ENCODE measurements at regions not wholly inside any gene's neighbourhood (a gene's known extent, or its start where the extent isn't known, plus 50 kb on each side); places are given as distances from the start of the nearest gene placed in this dataset.

GRCh38 chr21:19122356-19122755 lies 718.8 kb upstream of the TMPRSS15 start:
- TF ChIP-seq CTCF (IDR thresholded peaks at IDR 0.05; ENCODE audit: low read depth, low read length), result no peak
- no peak for TF ChIP-seq MYC (IDR thresholded peaks at IDR 0.05; ENCODE audit: low read depth, low read length)
- TF ChIP-seq, protein P1, sequence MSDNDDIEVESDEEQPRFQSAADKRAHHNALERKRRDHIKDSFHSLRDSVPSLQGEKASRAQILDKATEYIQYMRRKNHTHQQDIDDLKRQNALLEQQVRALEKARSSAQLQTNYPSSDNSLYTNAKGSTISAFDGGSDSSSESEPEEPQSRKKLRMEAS (IDR thresholded peaks at IDR 0.05; ENCODE audit: low read depth, low read length), result no peak
- no peak for TF ChIP-seq POLR2A (IDR thresholded peaks at IDR 0.05; ENCODE audit: extremely low read depth, insufficient read length)
- DNase-seq (ENCODE audit: low read depth), result no peak
- H3K4me3 ChIP-seq (ENCODE audit: low read depth, low read length), result no peak overlapping the region

DNA sequence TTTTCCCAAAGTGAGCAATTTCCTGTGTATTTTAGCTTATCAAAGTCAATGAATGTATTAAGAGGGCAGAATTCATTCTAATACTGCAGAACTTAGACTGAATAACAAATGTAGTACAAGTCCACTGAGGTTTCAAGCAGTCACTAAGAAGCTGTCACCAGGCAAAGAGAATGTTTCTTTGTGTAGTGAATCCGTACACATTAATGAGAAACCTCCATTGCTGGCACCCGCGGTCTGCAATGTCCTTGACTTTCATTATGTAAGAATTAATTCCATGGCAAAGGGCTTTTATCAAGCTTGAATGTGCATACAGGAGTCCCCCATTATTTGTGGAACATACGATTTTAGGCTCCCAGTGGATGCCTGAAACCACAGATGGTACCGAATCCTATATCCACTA lies 719.5 kb upstream of the TMPRSS15 start:
- no peak overlapping the region for H3K4me3 ChIP-seq (ENCODE audit: low read depth, low read length)
- TF ChIP-seq CTCF (IDR thresholded peaks at IDR 0.05; ENCODE audit: low read depth, low read length) (no peak), MYC (IDR thresholded peaks at IDR 0.05; ENCODE audit: low read depth, low read length) (no peak), POLR2A (IDR thresholded peaks at IDR 0.05; ENCODE audit: extremely low read depth, insufficient read length) (no peak)
- TF ChIP-seq, protein P1 (IDR thresholded peaks at IDR 0.05; ENCODE audit: low read depth, low read length), result no peak
- DNase-seq (ENCODE audit: low read depth), result no peak

GRCh38 chr21:19123525-19123924 lies 719.9 kb upstream of the TMPRSS15 start:
- no peak overlapping the region for H3K4me3 ChIP-seq (ENCODE audit: low read depth, low read length)
- TF ChIP-seq, protein P1 (IDR thresholded peaks at IDR 0.05; ENCODE audit: low read depth, low read length), result no peak
- TF ChIP-seq CTCF (IDR thresholded peaks at IDR 0.05; ENCODE audit: low read depth, low read length), result no peak
- TF ChIP-seq MYC (IDR thresholded peaks at IDR 0.05; ENCODE audit: low read depth, low read length), result no peak
- TF ChIP-seq POLR2A (IDR thresholded peaks at IDR 0.05; ENCODE audit: extremely low read depth, insufficient read length), result no peak
- no peak for DNase-seq (ENCODE audit: low read depth)

DNA sequence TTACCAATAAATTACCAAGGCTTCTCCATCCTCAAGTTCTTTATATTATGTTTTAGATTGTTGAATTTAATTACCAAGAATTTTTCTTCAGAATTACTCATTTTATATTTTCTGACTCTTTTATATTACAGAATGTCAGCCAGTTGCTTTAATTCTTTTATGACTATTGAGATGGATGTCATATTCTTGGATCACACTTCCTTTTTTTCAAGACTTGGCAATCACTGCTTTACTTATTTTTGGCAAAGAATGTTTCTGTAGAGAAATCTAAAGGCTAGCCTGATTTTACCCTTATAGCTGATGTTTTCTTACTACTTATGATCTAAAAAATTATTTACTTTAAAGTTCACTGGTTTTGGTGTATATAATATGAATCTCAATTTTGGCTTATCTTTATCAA lies 721.1 kb upstream of the TMPRSS15 start:
- TF ChIP-seq CTCF (IDR thresholded peaks at IDR 0.05; ENCODE audit: low read depth, low read length), result no peak
- no peak for TF ChIP-seq MYC (IDR thresholded peaks at IDR 0.05; ENCODE audit: low read depth, low read length)
- TF ChIP-seq, protein P1 (IDR thresholded peaks at IDR 0.05; ENCODE audit: low read depth, low read length), result no peak
- no peak for TF ChIP-seq POLR2A (IDR thresholded peaks at IDR 0.05; ENCODE audit: extremely low read depth, insufficient read length)
- DNase-seq (ENCODE audit: low read depth), result no peak
- no peak overlapping the region for H3K4me3 ChIP-seq (ENCODE audit: low read depth, low read length)

DNA sequence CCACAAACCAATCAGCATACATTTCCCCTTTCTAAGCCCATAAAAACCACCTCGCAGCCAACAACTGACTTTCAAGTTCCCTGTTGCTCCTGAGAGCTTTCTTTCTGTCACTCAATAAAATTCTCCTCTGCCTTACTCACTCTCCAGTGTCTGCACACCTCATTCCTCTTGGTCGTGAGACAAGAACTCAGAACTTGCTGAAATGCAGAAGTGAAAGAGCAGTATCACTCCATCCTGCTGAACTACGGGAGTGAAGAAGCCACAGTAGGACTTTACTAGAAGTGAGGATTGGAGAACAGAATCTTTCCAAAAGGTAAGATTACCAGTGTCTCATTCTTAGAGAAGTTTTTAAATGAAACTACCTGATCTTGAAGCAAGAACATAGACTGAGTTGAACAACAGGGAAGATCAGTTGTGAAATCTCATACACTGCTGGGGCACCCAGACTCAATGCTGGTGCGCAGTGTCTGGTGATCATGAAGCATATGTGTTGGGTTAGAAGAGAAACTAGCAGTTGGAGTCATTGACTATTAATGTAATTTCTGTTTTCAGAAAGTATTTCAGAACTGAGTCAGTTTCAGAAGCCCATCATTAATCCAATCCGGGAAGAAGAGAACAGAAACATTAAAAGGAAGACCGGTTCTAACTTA lies 726.9 kb upstream of the TMPRSS15 start:
- H3K4me3 ChIP-seq (ENCODE audit: low read depth, low read length), result no peak overlapping the region
- DNase-seq (ENCODE audit: low read depth), result peak; percentile 6
- TF ChIP-seq, protein P1 (IDR thresholded peaks at IDR 0.05; ENCODE audit: low read depth, low read length), result no peak
- TF ChIP-seq MYC (IDR thresholded peaks at IDR 0.05; ENCODE audit: low read depth, low read length), result no peak
- no peak for TF ChIP-seq CTCF (IDR thresholded peaks at IDR 0.05; ENCODE audit: low read depth, low read length)
- TF ChIP-seq POLR2A (IDR thresholded peaks at IDR 0.05; ENCODE audit: extremely low read depth, insufficient read length), result no peak
